AG09309 (cell line): ENCODE measurements at regions not wholly inside any gene's neighbourhood (a gene's known extent, or its start where the extent isn't known, plus 50 kb on each side); places are given as distances from the start of the nearest gene placed in this dataset.
A peak's percentile ranks its signal among the peaks of the same experiment; 100 is the strongest.
"Not testable (repeated sequence)": the region's sequence is repeated elsewhere in the genome, so short reads cannot be mapped to it uniquely, and the experiment has no call there.

ENCODE experiments used
- DNase-seq: peaks from one replicate; pipeline ENCODE4 v3.0.0-alpha.2; 2010; ENCODE audit warnings: low read depth
- H3K4me3 ChIP-seq: 2 replicates; pipeline ENCODE4 v1.5.1; 2011; ENCODE audit warnings: mild to moderate bottlenecking, low read depth, low read length, moderate library complexity; ENCODE audit not compliant: control insufficient read depth
- TF ChIP-seq, protein P1 (sequence below): IDR thresholded peaks from 2 replicates; pipeline ENCODE4 v1.5.1; 2011; ENCODE audit warnings: mild to moderate bottlenecking, low read depth, low read length, inconsistent platforms; ENCODE audit not compliant: insufficient read depth, control insufficient read depth; ENCODE audit errors: missing control alignments

DNA sequence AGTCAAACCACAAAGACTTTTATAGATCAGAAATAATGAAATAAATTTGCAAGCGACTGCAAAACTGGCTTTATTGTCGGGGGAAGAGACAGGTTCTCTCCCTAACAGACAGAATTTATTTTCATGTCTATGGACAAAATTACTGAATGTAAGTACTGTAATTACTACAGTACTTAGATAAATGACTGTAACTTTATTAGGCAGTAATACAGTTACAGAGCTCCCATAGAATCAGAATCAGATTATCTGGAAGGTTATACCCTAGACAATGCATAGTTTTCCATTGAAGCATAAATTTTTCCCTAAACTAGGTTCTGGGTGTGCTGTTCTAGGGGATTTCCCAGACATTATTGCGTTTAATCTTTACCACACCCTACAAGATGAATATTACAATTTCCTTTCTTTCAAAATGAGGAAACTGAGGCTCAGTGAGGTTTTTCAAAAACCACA lies 114.2 kb downstream of the C12orf75 start:
- DNase-seq: no peak
- no peak overlapping the region for H3K4me3 ChIP-seq
- TF ChIP-seq, protein P1, sequence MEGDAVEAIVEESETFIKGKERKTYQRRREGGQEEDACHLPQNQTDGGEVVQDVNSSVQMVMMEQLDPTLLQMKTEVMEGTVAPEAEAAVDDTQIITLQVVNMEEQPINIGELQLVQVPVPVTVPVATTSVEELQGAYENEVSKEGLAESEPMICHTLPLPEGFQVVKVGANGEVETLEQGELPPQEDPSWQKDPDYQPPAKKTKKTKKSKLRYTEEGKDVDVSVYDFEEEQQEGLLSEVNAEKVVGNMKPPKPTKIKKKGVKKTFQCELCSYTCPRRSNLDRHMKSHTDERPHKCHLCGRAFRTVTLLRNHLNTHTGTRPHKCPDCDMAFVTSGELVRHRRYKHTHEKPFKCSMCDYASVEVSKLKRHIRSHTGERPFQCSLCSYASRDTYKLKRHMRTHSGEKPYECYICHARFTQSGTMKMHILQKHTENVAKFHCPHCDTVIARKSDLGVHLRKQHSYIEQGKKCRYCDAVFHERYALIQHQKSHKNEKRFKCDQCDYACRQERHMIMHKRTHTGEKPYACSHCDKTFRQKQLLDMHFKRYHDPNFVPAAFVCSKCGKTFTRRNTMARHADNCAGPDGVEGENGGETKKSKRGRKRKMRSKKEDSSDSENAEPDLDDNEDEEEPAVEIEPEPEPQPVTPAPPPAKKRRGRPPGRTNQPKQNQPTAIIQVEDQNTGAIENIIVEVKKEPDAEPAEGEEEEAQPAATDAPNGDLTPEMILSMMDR: no peak

DNA sequence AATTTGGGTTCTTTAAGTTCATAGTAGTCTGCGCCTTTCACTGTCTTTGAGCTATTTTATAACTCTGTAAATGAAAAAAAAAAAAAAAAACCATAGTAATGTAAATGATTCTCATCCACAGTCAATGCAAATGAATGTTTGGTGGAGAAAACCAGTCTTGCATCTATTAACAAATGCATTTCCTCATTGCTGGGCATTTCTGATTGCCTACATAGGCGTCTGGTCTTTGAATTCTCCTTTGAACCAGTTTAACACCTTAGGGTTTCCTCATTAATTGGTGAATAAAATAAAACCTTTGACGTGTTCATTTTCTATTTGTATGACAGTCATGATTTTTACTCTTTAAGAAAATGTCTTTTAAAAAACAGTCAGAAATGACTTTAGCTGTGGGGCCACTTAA lies 114.8 kb downstream of the C12orf75 start:
- no peak overlapping the region for H3K4me3 ChIP-seq
- TF ChIP-seq, protein P1: no peak
- DNase-seq: no peak

DNA sequence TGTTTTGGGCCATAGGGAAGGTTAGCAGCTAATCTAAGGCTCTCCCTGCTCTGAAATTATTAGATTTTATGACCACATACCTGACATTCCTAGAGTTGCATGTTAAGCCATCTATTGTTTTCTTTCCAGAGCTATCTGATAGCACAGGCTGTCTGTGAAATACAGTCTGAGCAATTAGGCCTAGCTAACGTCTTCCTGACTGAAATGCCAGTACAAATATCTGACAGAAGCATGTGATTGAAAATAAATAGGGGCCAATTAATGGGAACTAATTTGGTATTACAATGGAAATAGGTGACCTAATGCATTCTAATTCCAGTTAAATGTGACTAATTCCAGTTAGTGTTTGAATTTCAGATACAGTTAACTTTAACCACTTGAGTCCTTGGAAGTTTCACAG lies 115.2 kb downstream of the C12orf75 start:
- no peak overlapping the region for H3K4me3 ChIP-seq
- TF ChIP-seq, protein P1: no peak
- peak; percentile 20 for DNase-seq

DNA sequence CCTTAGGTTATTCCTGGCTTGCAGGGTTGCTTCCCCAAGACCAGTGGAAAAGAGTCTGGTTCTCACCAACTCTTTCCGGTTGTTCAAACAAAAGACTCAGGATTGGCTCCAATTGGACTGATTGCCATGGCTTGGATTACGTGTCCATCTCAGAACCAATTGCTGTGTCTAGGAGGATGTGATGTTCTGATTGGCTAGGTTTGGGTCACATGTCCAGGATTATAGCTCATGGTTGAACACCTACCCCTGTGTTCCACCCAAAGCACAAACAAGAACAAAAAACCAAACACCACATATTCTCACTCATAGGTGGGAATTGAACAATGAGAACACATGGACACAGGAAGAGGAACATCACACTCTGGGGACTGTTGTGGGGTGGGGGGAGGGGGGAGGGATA lies 116.0 kb downstream of the C12orf75 start:
- not testable (repeated sequence) for H3K4me3 ChIP-seq, DNase-seq

DNA sequence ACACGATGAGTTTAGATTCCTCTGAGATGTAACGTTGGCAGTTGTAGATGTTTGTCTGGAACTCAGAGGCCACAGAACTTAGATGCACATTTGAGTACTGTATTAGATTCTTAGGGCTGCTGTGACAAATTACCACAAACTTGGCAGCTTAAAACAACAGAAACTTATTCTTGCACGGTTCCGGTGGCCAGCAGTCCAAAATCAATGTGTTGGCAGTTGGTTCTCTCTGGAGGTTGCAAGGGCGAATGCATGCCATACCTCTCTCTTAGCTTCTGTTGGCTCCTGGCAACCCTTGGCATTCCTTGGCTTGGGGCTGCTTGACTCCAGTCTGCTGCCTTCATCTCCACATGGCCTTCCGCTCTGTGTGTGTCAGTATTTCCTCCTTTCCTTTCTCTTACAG lies 118.9 kb downstream of the C12orf75 start:
- no peak overlapping the region for H3K4me3 ChIP-seq
- DNase-seq: no peak
- TF ChIP-seq, protein P1: no peak

DNA sequence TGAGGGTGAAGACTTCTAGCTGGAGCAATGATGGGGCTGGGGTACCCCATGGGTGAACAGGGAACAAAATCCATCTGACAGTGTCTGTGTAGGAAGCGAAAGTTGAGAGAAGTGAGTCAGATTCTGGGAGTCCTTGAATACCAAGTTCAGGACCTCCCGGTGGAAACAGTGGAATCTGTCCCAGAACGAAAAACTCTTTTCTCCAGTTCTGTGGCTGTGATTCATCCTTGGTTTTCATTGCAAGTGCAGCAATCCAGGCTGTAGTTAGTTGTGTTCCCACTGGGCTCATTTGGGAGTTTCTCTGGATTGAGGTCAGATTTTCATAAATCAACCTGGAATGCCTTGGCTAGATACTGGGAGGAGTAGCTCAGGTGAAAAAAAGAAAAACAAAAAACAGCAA lies 120.7 kb downstream of the C12orf75 start:
- DNase-seq: peak; percentile 69
- TF ChIP-seq, protein P1: no peak
- no peak overlapping the region for H3K4me3 ChIP-seq

DNA sequence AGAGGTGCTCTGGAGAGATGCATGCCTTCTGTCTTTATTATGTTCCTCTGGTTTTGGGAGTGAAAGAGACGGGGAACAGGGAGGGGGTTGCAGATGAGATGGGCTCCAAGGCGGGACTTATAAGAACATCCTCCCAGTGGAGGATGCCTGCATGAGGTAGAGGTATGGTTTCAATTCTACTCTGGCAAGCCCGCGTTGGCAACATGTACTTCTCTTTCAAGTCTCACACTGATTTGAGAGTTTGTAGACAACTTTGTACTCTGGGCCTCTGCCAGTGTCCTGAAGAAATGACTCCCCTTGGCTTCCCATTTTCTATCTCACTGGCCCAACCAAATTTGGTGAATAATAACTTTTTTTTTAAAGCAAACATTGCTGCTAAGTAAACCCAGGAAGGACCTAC lies 121.3 kb downstream of the C12orf75 start:
- no peak overlapping the region for H3K4me3 ChIP-seq
- DNase-seq: no peak
- TF ChIP-seq, protein P1: no peak
